ENCODE measurements at regions not wholly inside any gene's neighbourhood (a gene's known extent, or its start where the extent isn't known, plus 50 kb on each side); places are given as distances from the start of the nearest gene placed in this dataset.
"Not testable (repeated sequence)": the region's sequence is repeated elsewhere in the genome, so short reads cannot be mapped to it uniquely, and the experiment has no call there.

DNA sequence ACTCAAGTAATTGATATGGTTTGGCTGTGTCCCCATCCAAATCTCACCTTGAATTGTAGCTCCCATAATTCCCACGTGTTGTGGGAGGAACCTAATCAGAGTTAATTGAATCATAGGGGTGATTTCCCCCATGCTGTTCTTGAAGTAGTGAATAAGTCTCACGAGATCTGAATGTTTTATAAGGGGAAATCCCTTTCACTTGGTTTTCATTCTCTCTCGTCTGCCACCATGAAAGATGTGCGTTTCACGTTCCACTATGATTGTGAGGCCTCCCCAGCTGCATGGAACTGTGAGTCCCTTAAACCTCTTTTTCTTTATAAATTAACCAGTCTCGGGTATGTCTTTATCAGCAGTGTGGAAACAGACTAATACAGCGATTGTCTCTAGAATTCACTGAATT, 135.4 kb downstream of the BACH1 start:
- no peak overlapping the region for H3K4me3 ChIP-seq (ENCODE audit: control insufficient read depth, low read depth, low read length)
- no peak for DNase-seq (ENCODE audit: low read depth)
- TF ChIP-seq, protein P1, sequence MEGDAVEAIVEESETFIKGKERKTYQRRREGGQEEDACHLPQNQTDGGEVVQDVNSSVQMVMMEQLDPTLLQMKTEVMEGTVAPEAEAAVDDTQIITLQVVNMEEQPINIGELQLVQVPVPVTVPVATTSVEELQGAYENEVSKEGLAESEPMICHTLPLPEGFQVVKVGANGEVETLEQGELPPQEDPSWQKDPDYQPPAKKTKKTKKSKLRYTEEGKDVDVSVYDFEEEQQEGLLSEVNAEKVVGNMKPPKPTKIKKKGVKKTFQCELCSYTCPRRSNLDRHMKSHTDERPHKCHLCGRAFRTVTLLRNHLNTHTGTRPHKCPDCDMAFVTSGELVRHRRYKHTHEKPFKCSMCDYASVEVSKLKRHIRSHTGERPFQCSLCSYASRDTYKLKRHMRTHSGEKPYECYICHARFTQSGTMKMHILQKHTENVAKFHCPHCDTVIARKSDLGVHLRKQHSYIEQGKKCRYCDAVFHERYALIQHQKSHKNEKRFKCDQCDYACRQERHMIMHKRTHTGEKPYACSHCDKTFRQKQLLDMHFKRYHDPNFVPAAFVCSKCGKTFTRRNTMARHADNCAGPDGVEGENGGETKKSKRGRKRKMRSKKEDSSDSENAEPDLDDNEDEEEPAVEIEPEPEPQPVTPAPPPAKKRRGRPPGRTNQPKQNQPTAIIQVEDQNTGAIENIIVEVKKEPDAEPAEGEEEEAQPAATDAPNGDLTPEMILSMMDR (IDR thresholded peaks at IDR 0.05; ENCODE audit: control insufficient read depth, insufficient read depth, low read depth, low read length, missing control alignments): no peak

DNA sequence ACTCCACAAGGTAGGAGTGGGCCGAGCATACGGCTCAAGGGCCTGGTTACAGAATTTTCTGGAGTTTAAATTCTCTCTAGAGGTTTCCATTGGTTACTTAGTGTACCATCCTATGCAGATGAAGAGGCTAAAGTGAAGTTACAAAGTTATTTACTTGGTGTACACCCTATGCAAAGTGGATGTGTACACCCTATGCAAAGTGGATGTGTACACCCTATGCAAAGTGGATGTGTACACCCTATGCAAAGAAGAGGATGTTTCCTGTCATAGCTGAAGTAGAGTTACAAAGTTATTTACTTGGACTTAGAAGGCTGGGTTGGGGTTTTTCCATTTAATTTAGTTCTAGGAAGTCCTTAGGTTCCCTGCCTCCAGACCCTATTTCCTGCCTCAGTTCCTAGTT, 136.3 kb downstream of the BACH1 start:
- H3K4me3 ChIP-seq (ENCODE audit: control insufficient read depth, low read depth, low read length); DNase-seq (ENCODE audit: low read depth): not testable (repeated sequence)

- TF ChIP-seq, protein P1 (IDR thresholded peaks at IDR 0.05; ENCODE audit: control insufficient read depth, insufficient read depth, low read depth, low read length, missing control alignments): no peak
- H3K4me3 ChIP-seq (ENCODE audit: control insufficient read depth, low read depth, low read length): no peak overlapping the region
- DNase-seq (ENCODE audit: low read depth): no peak
Observed at GRCh38 chr21:29436143-29436542, 137.4 kb downstream of the BACH1 start.

GRCh38 chr21:29436650-29437049, 137.9 kb downstream of the BACH1 start:
- H3K4me3 ChIP-seq (ENCODE audit: control insufficient read depth, low read depth, low read length): no peak overlapping the region
- TF ChIP-seq, protein P1 (IDR thresholded peaks at IDR 0.05; ENCODE audit: control insufficient read depth, insufficient read depth, low read depth, low read length, missing control alignments): no peak
- DNase-seq (ENCODE audit: low read depth): no peak

DNA sequence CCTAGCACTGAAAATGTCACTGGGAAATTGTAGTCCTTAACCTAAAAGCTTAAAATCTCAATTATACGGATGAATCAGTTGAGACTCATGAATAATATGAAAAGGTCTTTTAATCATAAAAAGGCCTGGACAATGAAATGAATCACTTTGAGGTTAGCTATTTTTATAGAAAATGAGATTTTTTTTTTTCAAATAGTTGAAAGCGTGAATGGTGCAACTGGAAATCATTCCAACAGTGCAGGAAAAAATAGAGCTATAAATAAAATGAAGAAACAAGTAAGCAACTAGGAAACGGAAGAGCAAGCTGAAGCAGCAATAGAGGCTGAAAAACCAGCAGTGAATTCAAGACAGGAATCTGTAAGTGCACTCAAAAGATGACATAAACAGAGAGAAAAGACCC, 142.9 kb downstream of the BACH1 start:
- DNase-seq (ENCODE audit: low read depth): peak; percentile 40
- TF ChIP-seq, protein P1 (IDR thresholded peaks at IDR 0.05; ENCODE audit: control insufficient read depth, insufficient read depth, low read depth, low read length, missing control alignments): no peak
- H3K4me3 ChIP-seq (ENCODE audit: control insufficient read depth, low read depth, low read length): no peak overlapping the region

- TF ChIP-seq, protein P1 (IDR thresholded peaks at IDR 0.05; ENCODE audit: control insufficient read depth, insufficient read depth, low read depth, low read length, missing control alignments): no peak
- DNase-seq (ENCODE audit: low read depth): peak; percentile 16
- no peak overlapping the region for H3K4me3 ChIP-seq (ENCODE audit: control insufficient read depth, low read depth, low read length)
Observed at GRCh38 chr21:29443411-29444010, 144.8 kb downstream of the BACH1 start.

GRCh38 chr21:29448766-29449165, 150.0 kb downstream of the BACH1 start:
- TF ChIP-seq, protein P1 (IDR thresholded peaks at IDR 0.05; ENCODE audit: control insufficient read depth, insufficient read depth, low read depth, low read length, missing control alignments): no peak
- no peak overlapping the region for H3K4me3 ChIP-seq (ENCODE audit: control insufficient read depth, low read depth, low read length)
- no peak for DNase-seq (ENCODE audit: low read depth)
